ENCODE measurements at regions not wholly inside any gene's neighbourhood (a gene's known extent, or its start where the extent isn't known, plus 50 kb on each side); places are given as distances from the start of the nearest gene placed in this dataset.

DNA sequence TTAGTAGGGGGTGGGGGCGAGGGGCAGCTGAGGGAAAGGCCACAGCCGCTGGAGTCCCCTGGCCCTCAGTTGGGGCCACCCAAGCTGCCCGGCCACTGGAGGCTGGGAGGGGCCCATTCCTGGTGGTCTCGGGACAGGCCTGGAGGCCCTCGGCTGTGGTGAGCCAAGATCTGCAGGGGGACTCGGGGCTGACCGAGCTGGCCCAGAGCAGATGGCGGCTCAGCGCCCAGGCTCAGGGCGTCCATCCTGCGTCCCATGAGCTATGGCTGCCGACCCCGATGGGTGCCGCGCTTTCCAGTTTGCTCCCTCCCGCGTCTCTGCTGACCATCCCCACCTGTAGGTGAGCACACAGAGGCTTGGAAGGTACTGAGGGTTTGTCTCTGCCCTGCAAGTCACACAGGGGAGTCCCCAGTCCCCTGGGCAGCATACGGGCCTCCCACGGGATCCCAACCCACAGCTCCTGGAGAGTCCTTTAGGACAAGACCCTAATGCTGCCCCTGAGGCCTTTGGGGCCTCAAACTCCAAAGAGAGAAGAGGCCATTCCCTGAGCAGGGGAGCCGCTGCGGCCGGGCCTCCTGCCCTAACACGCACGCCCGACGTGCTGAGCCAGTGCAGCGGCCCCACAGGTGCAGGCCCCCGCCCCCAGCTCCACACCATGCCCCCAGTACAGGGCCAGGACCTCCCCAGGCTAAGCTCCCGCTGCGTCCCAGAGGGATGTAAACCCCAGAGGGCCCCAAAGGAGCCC, 107.2 kb downstream of the MICALL2 start:
- TF ChIP-seq, protein P1, sequence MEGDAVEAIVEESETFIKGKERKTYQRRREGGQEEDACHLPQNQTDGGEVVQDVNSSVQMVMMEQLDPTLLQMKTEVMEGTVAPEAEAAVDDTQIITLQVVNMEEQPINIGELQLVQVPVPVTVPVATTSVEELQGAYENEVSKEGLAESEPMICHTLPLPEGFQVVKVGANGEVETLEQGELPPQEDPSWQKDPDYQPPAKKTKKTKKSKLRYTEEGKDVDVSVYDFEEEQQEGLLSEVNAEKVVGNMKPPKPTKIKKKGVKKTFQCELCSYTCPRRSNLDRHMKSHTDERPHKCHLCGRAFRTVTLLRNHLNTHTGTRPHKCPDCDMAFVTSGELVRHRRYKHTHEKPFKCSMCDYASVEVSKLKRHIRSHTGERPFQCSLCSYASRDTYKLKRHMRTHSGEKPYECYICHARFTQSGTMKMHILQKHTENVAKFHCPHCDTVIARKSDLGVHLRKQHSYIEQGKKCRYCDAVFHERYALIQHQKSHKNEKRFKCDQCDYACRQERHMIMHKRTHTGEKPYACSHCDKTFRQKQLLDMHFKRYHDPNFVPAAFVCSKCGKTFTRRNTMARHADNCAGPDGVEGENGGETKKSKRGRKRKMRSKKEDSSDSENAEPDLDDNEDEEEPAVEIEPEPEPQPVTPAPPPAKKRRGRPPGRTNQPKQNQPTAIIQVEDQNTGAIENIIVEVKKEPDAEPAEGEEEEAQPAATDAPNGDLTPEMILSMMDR (IDR thresholded peaks at IDR 0.05), result no peak
- TF ChIP-seq POLR2AphosphoS5 (IDR thresholded peaks at IDR 0.05) (no peak), POLR2A (IDR thresholded peaks at IDR 0.05) (no peak), EP300 (IDR thresholded peaks at IDR 0.05) (no peak)

All from gastroesophageal sphincter (tissue), 3 donors.